GM19324 (cell line): ENCODE measurements at regions not wholly inside any gene's neighbourhood (a gene's known extent, or its start where the extent isn't known, plus 50 kb on each side); places are given as distances from the start of the nearest gene placed in this dataset.

Source experiments
- ATAC-seq: cut with Tn5 transposase; IDR thresholded peaks from one replicate; pipeline ENCODE4 v1.9.1; 2021; ENCODE audit warnings: mild to moderate bottlenecking, moderate library complexity; ENCODE audit not compliant: unreplicated experiment, low FRiP score

- no peak for ATAC-seq
Observed at GRCh38 chr5:6909901-6910300, 196.7 kb downstream of the TENT4A start.

GRCh38 chr5:6910950-6911349, 197.7 kb downstream of the TENT4A start:
- ATAC-seq, result no peak

GRCh38 chr5:6914347-6914746, 201.1 kb downstream of the TENT4A start:
- ATAC-seq, result no peak

GRCh38 chr5:6915574-6915973, 202.3 kb downstream of the TENT4A start:
- ATAC-seq, result no peak

GRCh38 chr5:6918255-6918654, 205.0 kb downstream of the TENT4A start:
- no peak for ATAC-seq

GRCh38 chr5:6920628-6921256, 207.5 kb downstream of the TENT4A start:
- ATAC-seq, result no peak

- ATAC-seq, result no peak
Observed at GRCh38 chr5:6926491-6927038, 213.3 kb downstream of the TENT4A start.

- ATAC-seq, result no peak
Observed at GRCh38 chr5:6936031-6936430, 222.8 kb downstream of the TENT4A start.

GRCh38 chr5:6937677-6938076, 224.4 kb downstream of the TENT4A start:
- ATAC-seq, result no peak

GRCh38 chr5:6941631-6942030, 228.4 kb downstream of the TENT4A start:
- no peak for ATAC-seq

GRCh38 chr5:6943197-6944112, 230.2 kb downstream of the TENT4A start:
- no peak for ATAC-seq

GRCh38 chr5:6948562-6948961, 235.3 kb downstream of the TENT4A start:
- ATAC-seq, result no peak

- no peak for ATAC-seq
Observed at GRCh38 chr5:6949230-6949629, 236.0 kb downstream of the TENT4A start.

- no peak for ATAC-seq
Observed at GRCh38 chr5:6950250-6950649, 237.0 kb downstream of the TENT4A start.

GRCh38 chr5:6950860-6951259, 237.6 kb downstream of the TENT4A start:
- no peak for ATAC-seq

- no peak for ATAC-seq
Observed at GRCh38 chr5:6961123-6961522, 247.9 kb downstream of the TENT4A start.

- ATAC-seq, result no peak
Observed at GRCh38 chr5:6961837-6962635, 248.8 kb downstream of the TENT4A start.

- no peak for ATAC-seq
Observed at GRCh38 chr5:6976971-6977370, 263.7 kb downstream of the TENT4A start.

- ATAC-seq, result no peak
Observed at GRCh38 chr5:6979061-6979460, 265.8 kb downstream of the TENT4A start.

GRCh38 chr5:6989230-6989629, 276.0 kb downstream of the TENT4A start:
- no peak for ATAC-seq

- ATAC-seq, result no peak
Observed at GRCh38 chr5:6994097-6994496, 280.9 kb downstream of the TENT4A start.
